ENCODE measurements at regions not wholly inside any gene's neighbourhood (a gene's known extent, or its start where the extent isn't known, plus 50 kb on each side); places are given as distances from the start of the nearest gene placed in this dataset.

DNA sequence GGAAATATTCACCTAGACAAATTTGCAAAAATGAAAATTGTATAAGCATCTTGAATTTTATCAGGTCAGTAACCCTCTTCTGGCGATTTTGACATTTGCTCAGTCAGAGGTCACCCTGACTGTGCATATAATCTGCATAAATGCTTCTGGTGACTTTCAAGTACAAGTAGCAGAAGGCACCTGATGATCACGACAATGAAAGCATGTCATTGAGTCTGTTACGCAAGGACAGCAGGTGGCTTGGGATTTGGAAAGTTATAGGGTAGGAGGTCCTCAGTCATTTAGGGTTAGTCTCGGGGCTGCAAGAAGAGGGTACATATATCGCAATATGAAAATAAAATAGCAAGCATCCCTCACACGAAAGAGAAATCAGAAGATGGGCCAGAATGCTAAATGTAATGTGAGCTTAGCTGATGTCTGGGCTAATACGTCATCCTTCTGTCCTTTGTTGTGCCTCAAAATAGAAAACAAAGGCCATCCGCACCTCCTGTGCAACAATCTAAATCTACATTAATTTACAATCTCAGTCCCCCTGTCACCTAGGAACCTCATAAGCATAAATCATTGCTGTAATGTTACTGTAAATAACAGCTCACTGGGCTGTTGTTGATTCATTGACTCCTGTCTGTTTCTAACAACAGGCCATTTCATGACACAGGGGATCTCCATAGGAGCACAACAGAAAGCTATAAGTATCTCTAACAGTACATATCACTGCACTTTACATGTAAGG, 155.2 kb upstream of the RSPO3 start:
- H4K20me1 ChIP-seq (ENCODE audit: insufficient read depth, low read length), result no peaks in the 10 kb centered on the region
- ChIA-PET CTCF (ENCODE audit: unreplicated experiment) (no interaction called here), POLR2A (interaction anchor here (0.7 to 0.8 kb wide), 2 partner anchors 81 to 527 kb away, joined by 3 read pairs; no protein-coding TSS in a partner anchor)
- no peak for DNase-seq (ENCODE audit: low spot score)
- BruUV-seq (replicated peaks), result no TSS peak
- no peaks in the 10 kb centered on the region for H3K9me2 ChIP-seq (ENCODE audit: insufficient read depth, low read length)
- no peaks in the 10 kb centered on the region for H3K9me3 ChIP-seq (ENCODE audit: low read length)
- H3K36me3 ChIP-seq (ENCODE audit: insufficient read depth, low read length), result no peaks in the 10 kb centered on the region
- intact Hi-C loops (cut with micrococcal nuclease; ENCODE audit: unreplicated experiment), result no loop called here
- no peaks in the 10 kb centered on the region for H3K4me1 ChIP-seq (ENCODE audit: insufficient read depth, low read length, poor library complexity, severe bottlenecking)
- no peak overlapping the region for H3K27ac ChIP-seq (ENCODE audit: low read depth, low read length, poor library complexity, severe bottlenecking)
- H2AFZ ChIP-seq (ENCODE audit: low read length), result no peak overlapping the region
- no peak for TF ChIP-seq CTCF (conservative IDR thresholded peaks at IDR 0.05; ENCODE audit: low read length)
- no peak for TF ChIP-seq EZH2phosphoT487 (IDR thresholded peaks at IDR 0.05; ENCODE audit: borderline replicate concordance, low read depth, low read length)
- no peak overlapping the region for H3K4me3 ChIP-seq (ENCODE audit: low read depth, low read length, poor library complexity, severe bottlenecking)
- H3K79me2 ChIP-seq (ENCODE audit: insufficient read depth, low read depth, low read length), result no peaks in the 10 kb centered on the region
- no peak overlapping the region for H3K4me2 ChIP-seq (ENCODE audit: low read length)

DNA sequence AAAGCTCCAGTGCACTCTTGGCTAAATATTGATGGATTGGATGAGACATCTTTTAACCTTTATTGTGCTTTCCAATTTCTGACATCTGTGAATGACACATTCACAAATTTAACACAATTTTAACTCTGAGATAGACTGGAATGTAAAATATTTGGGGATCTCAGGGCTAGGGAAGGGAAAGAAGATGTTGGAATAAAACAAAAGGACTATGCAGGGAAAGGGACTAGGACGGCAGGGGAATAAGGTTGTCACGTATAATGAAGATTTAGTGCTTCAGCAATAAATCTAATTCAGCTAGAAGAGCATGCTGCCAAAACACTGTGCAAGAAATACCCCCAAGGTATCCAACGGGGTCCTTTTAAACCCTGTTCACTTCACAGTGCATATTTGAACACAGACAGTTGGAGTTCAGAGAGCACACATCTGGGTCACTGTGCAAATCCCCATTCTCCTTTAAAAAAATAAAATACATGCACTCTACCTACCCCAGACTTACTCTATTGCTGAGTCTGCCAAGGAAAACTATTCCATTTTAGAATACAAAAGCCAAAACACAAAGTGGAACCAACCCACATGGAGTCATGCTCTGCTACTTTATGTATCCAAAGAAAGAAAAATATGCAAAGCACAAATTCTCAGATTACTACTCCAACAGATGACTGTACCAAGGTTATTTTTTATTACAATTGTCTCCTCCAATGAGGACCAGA, 151.0 kb upstream of the RSPO3 start:
- no peak overlapping the region for H2AFZ ChIP-seq (ENCODE audit: low read length)
- H3K27ac ChIP-seq (ENCODE audit: low read depth, low read length, poor library complexity, severe bottlenecking), result no peak overlapping the region
- BruUV-seq (replicated peaks), result no TSS peak
- H3K4me2 ChIP-seq (ENCODE audit: low read length), result no peak overlapping the region
- no peaks in the 10 kb centered on the region for H3K9me3 ChIP-seq (ENCODE audit: low read length)
- H4K20me1 ChIP-seq (ENCODE audit: insufficient read depth, low read length), result no peaks in the 10 kb centered on the region
- no peak for DNase-seq (ENCODE audit: low spot score)
- intact Hi-C loops (cut with micrococcal nuclease; ENCODE audit: unreplicated experiment), result no loop called here
- POLR2A ChIA-PET, result interaction anchor here (0.6 to 1.3 kb wide), 3 partner anchors 9 to 1724 kb away, joined by 3 to 7 read pairs (median 6); no protein-coding TSS in a partner anchor
- TF ChIP-seq CTCF (conservative IDR thresholded peaks at IDR 0.05; ENCODE audit: low read length) (no peak), EZH2phosphoT487 (IDR thresholded peaks at IDR 0.05; ENCODE audit: borderline replicate concordance, low read depth, low read length) (no peak)
- CTCF ChIA-PET (ENCODE audit: unreplicated experiment), result no interaction called here
- H3K36me3 ChIP-seq (ENCODE audit: insufficient read depth, low read length), result no peaks in the 10 kb centered on the region
- H3K79me2 ChIP-seq (ENCODE audit: insufficient read depth, low read depth, low read length), result no peaks in the 10 kb centered on the region
- H3K4me3 ChIP-seq (ENCODE audit: low read depth, low read length, poor library complexity, severe bottlenecking), result no peak overlapping the region
- no peaks in the 10 kb centered on the region for H3K4me1 ChIP-seq (ENCODE audit: insufficient read depth, low read length, poor library complexity, severe bottlenecking)
- H3K9me2 ChIP-seq (ENCODE audit: insufficient read depth, low read length), result no peaks in the 10 kb centered on the region
